ENCODE measurements at regions not wholly inside any gene's neighbourhood (a gene's known extent, or its start where the extent isn't known, plus 50 kb on each side); places are given as distances from the start of the nearest gene placed in this dataset.

DNA sequence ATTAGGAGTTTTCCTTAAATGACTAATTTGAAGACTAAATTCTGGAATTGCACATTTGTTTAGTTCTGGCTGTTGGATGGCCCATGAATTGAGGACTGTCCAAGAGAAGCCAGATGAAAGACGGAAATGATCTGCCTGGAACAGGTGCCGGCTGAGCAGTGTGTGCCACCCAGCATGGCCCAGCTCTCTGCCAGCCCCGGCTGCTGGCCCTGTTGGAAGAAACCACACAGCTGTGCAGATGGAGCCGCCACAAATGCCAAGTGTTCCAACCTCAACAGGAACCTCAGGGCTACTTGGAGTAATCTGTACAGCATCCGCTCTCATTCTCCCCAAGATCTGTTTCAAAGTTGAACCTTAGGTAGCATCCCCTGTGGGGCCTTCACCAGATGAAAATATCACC is 67.0 kb upstream of the STARD13 start:
- POLR2A ChIA-PET: no interaction called here
- no peaks in the 10 kb centered on the region for H3K36me3 Mint-ChIP-seq
- H3K4me3 Mint-ChIP-seq: no peak overlapping the region
- peaks cover 12% of the 10 kb centered on the region for H3K4me1 Mint-ChIP-seq
- ATAC-seq (no peak), DNase-seq (ENCODE audit: low spot score) (no peak)
- TF ChIP-seq ZNF423 (CRISPR knock-in tag; IDR thresholded peaks at IDR 0.05) (no peak), SMAD3 (CRISPR knock-in tag; IDR thresholded peaks at IDR 0.05; ENCODE audit: borderline replicate concordance) (no peak), CREM (CRISPR knock-in tag; IDR thresholded peaks at IDR 0.05) (no peak), ZNF317 (CRISPR knock-in tag; IDR thresholded peaks at IDR 0.05; ENCODE audit: borderline replicate concordance, low read depth) (no peak)
- no peaks in the 10 kb centered on the region for H3K9me3 Mint-ChIP-seq
- H3K27ac Mint-ChIP-seq: no peak overlapping the region
- peaks cover 33% of the 10 kb centered on the region for H3K27me3 Mint-ChIP-seq (ENCODE audit: low read depth)
- CTCF ChIA-PET: no interaction called here

DNA sequence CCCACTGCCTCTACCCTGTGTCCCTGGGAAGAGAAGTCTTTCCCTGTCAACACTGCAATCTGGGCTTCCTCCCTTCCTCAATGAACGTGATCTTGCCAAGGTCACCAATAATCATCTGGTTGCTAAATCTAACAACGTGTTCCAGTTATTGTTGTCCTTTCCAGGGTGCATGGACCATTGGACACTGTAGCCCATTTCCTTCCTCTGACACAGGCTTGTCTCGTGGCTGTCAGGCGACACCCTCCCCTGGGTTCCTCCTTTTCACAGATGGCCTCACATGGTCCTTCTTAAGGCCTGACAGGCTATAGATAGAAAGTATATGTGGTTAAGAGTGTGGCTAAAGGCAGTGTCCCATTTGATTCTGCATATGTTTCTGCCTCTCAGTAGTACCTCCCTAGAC is 67.7 kb upstream of the STARD13 start:
- no peak overlapping the region for H3K4me3 Mint-ChIP-seq
- TF ChIP-seq, protein P1, sequence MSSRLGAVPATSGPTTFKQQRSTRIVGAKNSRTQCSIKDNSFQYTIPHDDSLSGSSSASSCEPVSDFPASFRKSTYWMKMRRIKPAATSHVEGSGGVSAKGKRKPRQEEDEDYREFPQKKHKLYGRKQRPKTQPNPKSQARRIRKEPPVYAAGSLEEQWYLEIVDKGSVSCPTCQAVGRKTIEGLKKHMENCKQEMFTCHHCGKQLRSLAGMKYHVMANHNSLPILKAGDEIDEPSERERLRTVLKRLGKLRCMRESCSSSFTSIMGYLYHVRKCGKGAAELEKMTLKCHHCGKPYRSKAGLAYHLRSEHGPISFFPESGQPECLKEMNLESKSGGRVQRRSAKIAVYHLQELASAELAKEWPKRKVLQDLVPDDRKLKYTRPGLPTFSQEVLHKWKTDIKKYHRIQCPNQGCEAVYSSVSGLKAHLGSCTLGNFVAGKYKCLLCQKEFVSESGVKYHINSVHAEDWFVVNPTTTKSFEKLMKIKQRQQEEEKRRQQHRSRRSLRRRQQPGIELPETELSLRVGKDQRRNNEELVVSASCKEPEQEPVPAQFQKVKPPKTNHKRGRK (CRISPR knock-in tag; IDR thresholded peaks at IDR 0.05; ENCODE audit: borderline replicate concordance): no peak
- TF ChIP-seq EMX1 (CRISPR knock-in tag; IDR thresholded peaks at IDR 0.05) (no peak), MYBL2 (CRISPR knock-in tag; IDR thresholded peaks at IDR 0.05) (no peak), GABPB1 (CRISPR knock-in tag; IDR thresholded peaks at IDR 0.05) (no peak), NR2C2 (CRISPR knock-in tag; IDR thresholded peaks at IDR 0.05) (no peak), TEAD1 (CRISPR knock-in tag; IDR thresholded peaks at IDR 0.05) (no peak), SMAD4 (CRISPR knock-in tag; IDR thresholded peaks at IDR 0.05) (no peak), RELA (CRISPR knock-in tag; IDR thresholded peaks at IDR 0.05; ENCODE audit: borderline replicate concordance) (no peak)
- TF ChIP-seq, protein P2, sequence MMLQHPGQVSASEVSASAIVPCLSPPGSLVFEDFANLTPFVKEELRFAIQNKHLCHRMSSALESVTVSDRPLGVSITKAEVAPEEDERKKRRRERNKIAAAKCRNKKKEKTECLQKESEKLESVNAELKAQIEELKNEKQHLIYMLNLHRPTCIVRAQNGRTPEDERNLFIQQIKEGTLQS (CRISPR knock-in tag; conservative IDR thresholded peaks at IDR 0.05): no peak
- TF ChIP-seq, protein P3, sequence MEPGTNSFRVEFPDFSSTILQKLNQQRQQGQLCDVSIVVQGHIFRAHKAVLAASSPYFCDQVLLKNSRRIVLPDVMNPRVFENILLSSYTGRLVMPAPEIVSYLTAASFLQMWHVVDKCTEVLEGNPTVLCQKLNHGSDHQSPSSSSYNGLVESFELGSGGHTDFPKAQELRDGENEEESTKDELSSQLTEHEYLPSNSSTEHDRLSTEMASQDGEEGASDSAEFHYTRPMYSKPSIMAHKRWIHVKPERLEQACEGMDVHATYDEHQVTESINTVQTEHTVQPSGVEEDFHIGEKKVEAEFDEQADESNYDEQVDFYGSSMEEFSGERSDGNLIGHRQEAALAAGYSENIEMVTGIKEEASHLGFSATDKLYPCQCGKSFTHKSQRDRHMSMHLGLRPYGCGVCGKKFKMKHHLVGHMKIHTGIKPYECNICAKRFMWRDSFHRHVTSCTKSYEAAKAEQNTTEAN (CRISPR knock-in tag; IDR thresholded peaks at IDR 0.05): no peak
- TF ChIP-seq, protein P4, sequence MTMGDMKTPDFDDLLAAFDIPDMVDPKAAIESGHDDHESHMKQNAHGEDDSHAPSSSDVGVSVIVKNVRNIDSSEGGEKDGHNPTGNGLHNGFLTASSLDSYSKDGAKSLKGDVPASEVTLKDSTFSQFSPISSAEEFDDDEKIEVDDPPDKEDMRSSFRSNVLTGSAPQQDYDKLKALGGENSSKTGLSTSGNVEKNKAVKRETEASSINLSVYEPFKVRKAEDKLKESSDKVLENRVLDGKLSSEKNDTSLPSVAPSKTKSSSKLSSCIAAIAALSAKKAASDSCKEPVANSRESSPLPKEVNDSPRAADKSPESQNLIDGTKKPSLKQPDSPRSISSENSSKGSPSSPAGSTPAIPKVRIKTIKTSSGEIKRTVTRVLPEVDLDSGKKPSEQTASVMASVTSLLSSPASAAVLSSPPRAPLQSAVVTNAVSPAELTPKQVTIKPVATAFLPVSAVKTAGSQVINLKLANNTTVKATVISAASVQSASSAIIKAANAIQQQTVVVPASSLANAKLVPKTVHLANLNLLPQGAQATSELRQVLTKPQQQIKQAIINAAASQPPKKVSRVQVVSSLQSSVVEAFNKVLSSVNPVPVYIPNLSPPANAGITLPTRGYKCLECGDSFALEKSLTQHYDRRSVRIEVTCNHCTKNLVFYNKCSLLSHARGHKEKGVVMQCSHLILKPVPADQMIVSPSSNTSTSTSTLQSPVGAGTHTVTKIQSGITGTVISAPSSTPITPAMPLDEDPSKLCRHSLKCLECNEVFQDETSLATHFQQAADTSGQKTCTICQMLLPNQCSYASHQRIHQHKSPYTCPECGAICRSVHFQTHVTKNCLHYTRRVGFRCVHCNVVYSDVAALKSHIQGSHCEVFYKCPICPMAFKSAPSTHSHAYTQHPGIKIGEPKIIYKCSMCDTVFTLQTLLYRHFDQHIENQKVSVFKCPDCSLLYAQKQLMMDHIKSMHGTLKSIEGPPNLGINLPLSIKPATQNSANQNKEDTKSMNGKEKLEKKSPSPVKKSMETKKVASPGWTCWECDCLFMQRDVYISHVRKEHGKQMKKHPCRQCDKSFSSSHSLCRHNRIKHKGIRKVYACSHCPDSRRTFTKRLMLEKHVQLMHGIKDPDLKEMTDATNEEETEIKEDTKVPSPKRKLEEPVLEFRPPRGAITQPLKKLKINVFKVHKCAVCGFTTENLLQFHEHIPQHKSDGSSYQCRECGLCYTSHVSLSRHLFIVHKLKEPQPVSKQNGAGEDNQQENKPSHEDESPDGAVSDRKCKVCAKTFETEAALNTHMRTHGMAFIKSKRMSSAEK (CRISPR knock-in tag; IDR thresholded peaks at IDR 0.05; ENCODE audit: borderline replicate concordance): no peak
- TF ChIP-seq, protein P5, sequence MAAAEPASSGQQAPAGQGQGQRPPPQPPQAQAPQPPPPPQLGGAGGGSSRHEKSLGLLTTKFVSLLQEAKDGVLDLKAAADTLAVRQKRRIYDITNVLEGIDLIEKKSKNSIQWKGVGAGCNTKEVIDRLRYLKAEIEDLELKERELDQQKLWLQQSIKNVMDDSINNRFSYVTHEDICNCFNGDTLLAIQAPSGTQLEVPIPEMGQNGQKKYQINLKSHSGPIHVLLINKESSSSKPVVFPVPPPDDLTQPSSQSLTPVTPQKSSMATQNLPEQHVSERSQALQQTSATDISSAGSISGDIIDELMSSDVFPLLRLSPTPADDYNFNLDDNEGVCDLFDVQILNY (CRISPR knock-in tag; IDR thresholded peaks at IDR 0.05): no peak
- TF ChIP-seq, protein P6, sequence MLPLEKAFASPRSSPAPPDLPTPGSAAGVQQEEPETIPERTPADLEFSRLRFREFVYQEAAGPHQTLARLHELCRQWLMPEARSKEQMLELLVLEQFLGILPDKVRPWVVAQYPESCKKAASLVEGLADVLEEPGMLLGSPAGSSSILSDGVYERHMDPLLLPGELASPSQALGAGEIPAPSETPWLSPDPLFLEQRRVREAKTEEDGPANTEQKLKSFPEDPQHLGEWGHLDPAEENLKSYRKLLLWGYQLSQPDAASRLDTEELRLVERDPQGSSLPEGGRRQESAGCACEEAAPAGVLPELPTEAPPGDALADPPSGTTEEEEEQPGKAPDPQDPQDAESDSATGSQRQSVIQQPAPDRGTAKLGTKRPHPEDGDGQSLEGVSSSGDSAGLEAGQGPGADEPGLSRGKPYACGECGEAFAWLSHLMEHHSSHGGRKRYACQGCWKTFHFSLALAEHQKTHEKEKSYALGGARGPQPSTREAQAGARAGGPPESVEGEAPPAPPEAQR (CRISPR knock-in tag; IDR thresholded peaks at IDR 0.05): no peak
- TF ChIP-seq, protein P7, sequence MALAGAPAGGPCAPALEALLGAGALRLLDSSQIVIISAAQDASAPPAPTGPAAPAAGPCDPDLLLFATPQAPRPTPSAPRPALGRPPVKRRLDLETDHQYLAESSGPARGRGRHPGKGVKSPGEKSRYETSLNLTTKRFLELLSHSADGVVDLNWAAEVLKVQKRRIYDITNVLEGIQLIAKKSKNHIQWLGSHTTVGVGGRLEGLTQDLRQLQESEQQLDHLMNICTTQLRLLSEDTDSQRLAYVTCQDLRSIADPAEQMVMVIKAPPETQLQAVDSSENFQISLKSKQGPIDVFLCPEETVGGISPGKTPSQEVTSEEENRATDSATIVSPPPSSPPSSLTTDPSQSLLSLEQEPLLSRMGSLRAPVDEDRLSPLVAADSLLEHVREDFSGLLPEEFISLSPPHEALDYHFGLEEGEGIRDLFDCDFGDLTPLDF (CRISPR knock-in tag; IDR thresholded peaks at IDR 0.05): no peak
- ATAC-seq (no peak), DNase-seq (ENCODE audit: low spot score) (no peak)
- peaks cover 32% of the 10 kb centered on the region for H3K27me3 Mint-ChIP-seq (ENCODE audit: low read depth)
- no peak overlapping the region for H3K27ac Mint-ChIP-seq
- peaks cover 12% of the 10 kb centered on the region for H3K4me1 Mint-ChIP-seq
- H3K9me3 Mint-ChIP-seq: no peaks in the 10 kb centered on the region
- ChIA-PET CTCF (no interaction called here), POLR2A (no interaction called here)
- H3K36me3 Mint-ChIP-seq: no peaks in the 10 kb centered on the region
